Fibroblast of skin of left biceps (primary cell): ENCODE measurements at regions not wholly inside any gene's neighbourhood (a gene's known extent, or its start where the extent isn't known, plus 50 kb on each side); places are given as distances from the start of the nearest gene placed in this dataset.

Experiments
- DNase-seq, 2 experiments: peaks; one replicate each; pipeline ENCODE4 v3.0.0-alpha.2; 2013; ENCODE audit warnings: low read depth in 2 of 2

DNA sequence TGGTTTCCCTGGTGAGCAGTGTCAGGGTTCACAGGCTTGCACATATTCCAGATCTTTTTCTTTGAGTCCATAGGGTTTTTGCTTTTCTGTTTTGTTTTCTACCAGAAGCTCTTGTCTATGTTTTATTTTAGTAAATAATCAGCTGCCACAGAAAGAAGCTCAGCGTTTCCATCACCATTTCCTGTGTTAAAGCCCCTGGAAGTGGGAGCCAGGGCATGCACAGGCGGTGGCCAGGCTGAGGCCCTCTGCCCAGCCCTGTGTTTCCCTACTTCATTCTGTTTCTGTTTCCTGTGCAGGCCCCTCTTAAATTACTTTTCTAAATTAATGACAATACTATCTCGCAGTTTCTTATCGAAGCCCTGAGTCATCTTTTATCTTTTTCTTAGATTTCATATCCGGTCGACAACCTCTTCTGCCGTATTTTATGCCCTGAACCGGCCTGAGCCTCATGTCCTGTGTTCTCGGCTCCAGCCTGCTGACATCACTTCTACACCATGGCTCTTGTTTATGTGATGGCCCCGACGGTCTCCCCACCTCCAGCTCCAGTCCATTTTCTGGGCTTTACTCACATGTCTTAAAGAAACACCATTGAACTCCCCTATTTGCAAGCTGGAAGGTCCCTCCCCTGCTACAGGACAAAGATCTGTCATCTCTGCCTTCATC lies 442.2 kb downstream of the TCERG1L start:
- DNase-seq = no peak

DNA sequence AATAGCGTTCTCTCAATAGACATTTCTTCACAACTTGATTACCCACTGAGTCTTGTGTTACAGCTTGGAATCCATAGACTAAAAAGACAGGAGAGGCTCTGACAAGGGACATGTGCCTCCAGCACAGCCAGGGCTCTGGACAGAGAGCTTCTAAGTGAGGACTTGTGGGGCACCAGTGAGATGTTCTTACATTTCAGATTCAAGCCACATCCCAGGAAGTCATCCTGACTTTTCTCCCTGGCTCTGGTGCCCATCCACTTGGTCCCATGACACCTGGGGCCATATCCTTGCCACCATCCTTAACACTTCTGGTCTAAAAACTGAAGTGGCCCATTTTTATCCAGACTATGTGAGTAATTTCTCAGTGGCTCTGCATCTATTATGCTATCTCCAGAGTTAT lies 440.1 kb downstream of the TCERG1L start:
- no peak for DNase-seq

DNA sequence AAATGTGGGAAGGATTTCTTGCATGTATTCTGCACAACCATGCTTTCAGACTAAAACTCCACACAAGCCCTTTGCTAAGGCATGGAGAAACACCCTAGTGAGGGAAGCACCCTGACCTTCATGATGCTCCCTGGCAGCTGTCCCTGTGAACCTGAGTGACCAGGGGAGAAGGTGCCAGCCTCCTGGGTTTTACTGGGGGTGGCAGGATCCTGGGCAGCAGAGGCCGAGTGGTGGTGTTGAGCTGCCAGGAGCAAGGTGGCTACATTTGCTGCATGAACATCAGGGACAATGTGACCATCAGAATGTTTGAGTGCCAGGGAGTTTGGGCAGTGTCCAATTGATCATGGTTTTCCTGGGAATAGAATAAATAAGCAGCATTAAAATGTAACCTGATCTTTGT lies 437.9 kb downstream of the TCERG1L start:
- no peak for DNase-seq

DNA sequence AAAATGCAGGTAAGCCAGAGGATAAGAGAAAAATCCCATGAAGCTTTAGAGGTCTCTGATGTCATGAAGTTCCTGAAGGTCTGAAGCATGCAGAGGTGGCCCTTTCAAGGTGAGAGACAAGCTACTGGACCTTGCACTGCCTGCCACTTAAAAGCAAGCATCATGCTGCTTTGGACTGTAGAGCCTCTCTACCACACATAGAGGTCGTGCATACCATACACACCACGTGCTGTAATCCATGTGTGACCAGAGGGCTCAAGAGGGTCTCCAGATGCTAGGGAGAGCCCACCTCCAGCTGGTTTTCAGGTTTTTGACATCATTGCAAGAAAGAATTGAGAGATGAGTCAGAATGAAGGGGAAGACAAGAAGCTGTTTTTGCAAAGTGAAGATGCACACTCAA lies 436.4 kb downstream of the TCERG1L start:
- no peak for DNase-seq

DNA sequence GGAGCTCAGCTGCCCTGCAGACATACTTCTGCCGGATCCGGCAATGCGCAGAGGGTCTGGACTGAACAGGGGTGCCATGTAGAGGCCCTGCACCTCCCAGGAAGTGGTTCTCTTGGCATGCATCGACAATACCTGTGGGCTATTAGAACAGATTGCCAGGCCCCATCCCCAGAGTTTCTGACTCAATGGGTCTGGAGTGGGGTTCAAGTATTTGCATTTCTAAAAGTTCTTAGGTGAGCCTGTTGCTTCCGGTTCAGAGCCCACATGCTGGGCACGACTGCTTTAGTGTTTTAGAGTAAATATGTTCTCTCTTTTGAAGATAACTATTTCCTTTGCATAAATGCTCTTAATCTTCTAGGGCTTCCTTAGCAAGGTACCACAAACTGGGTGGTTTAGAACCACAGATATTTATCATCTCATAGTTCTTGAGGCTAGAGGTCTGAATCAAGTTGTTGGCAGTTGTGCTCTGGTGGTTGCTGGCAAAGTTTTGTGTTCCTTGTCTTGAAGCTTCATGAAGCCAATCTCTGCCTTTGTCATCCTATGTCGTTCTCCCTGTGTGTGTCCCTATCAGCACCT lies 435.5 kb downstream of the TCERG1L start:
- DNase-seq = no peak

DNA sequence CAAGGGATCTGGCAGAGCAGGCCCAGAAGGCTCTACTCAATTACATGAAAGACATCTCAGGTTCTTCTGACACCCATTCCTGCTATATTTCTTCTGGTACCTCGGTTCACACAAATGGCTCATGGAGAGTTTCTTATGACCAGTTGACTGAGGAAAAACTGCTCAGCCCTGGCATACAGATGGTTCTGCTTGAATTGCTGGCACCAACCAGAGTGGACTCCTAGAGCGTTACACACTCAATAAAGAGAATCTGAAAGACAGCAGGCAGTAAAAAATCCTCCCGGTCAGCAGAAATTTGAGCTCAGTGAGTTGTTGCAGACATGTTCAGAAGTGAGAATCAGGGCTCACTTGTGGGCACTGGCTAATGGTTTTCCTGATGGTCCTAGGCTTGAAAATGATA lies 434.4 kb downstream of the TCERG1L start:
- no peak for DNase-seq

DNA sequence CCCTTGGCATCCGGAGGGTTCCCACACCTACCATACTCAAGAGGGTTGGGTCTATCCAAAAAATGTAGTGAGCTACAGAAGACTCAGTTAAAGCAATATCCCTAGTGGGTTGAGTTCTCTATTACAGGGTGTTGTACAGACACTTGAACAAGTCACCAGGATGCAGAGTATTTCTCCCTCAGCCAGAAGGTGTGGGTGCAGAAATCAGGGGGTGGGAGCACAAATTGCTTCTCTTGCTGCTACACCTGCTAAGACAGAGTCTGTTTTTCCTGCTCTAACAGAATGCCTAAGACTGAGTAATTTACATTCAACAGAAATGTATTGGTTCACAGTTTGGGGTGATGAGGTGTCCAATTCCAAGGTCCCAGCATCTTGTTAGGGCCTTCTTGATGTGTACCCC lies 433.4 kb downstream of the TCERG1L start:
- no peak for DNase-seq

DNA sequence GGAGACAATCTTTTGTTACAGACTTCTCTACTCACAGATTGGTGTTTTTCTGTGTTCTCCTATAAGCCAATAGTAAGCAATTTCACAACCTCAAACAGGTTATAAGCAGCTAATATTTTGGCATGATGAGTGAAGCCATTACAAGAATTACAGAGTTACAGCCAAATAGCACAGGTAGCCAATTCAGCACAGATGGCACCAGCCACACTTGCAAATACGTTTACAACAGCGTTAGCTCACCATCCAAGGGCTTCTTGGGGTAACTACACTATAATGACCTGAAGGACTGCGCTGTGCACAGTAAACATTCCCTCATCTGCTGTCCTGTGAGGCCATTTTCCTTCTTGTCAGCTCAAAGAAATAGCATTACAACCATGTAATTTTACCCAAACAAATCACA lies 428.6 kb downstream of the TCERG1L start:
- DNase-seq = no peak

DNA sequence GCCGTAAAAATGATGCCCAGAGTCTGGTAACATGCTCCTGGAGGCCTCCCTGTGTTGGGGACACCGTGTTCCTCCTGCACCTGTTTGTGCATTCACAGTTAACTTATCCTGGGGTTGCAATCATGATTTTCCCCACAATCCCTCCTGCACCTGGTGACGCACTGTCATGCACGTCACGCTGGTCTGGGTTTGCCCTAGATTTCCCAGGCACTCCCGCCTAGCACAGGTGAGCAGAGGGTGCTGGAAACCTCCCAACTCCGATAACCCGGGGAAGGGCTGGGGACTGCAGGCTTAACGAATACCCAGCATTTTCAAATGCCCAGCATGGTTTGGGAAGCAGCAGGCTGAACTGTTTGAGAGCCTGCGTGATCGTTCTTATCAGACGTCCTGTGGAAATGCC lies 427.1 kb downstream of the TCERG1L start:
- no peak for DNase-seq

DNA sequence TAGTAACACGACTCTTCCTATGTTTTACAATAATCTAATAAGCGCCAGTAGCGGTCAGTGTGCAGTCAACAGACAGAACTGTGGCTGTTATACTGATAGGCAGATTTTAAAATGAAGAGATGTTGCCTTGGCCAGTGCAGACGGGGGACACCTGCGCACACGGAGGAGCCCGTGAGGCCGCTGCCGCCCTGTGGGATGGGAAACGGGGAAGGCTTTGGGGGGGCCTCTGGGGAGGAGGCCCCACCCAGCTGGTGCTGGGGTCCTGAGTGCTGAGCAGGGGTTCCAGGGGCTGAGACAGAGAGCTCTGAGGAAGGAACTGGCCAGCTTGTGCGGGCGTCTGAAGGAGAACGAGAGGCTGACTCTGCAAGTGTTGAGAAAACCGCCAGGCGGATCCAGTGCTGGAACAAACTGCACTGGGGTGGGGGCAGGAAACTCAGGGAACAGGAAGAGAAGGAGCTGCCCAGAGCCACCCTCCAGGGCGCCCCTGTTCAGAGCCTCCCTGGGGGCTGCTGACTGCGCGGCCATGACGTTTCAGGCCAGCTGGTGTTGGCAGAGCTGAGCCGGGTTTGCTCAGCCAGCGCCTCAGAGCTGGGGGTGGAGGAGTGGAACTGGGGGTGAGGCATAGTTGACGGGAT lies 426.4 kb downstream of the TCERG1L start:
- no peak for DNase-seq

DNA sequence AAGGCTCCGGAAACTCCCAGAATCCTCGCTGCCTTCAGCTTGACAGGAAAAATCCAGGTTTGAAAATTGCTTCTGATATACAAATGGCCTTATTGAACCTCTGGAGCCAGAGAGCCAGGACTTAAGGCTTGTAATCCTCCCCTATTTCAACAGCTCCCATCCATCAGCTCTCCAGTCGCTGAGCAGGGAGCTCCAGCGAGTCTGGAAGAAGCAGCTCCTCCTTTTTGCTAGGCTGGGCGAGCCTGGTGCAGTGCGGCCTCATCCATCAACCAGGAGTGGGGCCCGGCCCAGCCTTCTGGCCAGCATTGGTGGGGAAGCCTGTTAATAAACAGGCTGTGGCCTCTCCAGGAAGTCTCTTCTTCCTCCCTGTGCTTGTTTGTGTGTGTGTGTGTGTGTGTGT lies 424.4 kb downstream of the TCERG1L start:
- no peak for DNase-seq

DNA sequence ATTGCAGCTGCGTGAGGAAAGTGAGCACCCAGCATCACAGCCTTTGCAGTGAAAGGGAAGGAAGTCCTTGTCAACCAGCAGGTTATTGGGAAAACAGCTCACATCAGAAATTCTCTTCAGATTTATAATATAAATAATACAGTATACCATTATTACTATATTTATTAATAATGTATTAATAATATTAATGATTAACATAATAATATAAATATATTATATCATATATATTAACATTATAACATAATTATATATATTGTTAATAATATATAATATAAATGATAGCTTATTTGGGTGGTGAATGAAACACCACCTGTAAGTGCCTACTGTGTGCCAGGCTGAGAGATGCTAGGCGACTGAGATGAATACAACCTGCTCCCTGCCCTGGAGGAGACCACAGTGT lies 423.0 kb downstream of the TCERG1L start:
- DNase-seq = no peak

DNA sequence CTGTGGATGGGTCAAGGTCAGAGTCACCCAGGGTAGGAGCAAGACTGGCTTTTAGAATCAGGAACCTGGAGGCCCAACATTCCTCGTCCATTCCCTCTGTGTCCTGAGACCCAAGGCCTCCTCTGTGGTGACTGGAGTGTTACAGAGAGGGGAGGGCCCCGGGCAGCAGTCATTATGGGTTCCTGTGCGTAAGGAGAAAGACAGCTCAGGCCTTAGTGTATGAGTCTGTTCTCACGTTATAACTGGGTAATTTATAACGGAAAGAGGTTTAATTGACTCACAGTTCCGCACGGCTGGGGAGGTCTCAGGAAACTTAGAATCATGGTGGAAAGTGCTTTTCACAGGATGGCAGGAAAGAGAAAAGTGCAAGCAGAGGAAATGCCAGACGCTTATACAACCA lies 422.3 kb downstream of the TCERG1L start:
- DNase-seq = no peak

DNA sequence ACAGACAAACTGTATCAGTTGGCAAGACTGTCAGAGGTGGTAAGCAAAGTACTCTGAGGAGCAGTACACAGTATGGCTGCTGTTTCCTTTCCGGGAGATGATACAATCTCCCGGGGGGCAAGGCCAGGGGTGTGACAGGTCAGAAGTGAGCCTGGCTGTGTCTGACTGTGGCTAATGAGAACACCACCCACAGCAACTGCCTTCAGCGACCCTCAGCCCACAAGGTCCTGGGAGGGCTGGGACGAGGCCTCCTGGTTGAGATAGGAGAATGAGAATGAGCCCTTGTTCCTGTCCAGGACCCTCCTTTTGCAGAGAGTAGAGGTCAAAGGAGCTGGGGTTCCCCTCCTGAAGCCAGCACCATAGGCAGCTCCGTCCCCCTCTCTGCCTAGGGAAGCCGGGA lies 421.7 kb downstream of the TCERG1L start:
- DNase-seq = no peak

DNA sequence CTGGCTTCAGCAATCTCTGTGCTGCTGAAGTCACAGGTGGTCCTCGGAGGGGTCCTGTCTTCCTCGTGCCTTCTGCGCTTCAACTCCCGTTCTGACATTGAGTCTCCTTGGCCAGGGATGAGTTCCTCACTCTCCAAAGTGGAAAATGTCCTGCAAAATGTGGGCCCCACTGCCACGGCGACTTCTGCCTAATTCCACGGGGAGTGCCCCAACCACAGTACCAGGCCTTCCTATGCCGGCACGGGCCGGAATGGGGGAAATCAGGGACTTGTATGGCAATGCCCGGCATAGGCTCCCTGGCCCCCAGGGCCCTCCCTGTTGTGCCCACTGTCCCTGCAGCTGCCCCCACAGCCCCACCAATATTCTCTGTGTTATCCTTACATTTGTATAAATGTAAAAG lies 420.5 kb downstream of the TCERG1L start:
- DNase-seq = no peak

DNA sequence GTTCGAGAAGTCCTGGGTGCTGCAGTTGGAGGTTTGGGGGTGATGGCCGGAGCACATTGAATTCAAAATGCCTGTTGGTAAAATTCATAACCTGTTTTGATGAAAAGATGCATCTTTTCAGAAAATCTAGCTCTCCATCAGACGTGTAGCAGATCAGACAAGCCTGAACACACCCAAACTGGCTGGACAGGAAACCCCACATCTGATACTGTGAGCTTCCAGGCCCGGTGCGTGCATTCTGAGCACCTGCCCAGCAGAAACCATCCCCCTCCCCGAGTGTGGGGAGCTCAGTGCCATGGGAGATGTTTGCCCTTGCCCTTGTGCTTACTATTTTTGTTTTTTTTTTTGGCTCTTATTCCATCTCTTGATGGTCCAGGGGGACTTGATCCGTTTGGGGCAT lies 417.1 kb downstream of the TCERG1L start:
- DNase-seq = no peak

DNA sequence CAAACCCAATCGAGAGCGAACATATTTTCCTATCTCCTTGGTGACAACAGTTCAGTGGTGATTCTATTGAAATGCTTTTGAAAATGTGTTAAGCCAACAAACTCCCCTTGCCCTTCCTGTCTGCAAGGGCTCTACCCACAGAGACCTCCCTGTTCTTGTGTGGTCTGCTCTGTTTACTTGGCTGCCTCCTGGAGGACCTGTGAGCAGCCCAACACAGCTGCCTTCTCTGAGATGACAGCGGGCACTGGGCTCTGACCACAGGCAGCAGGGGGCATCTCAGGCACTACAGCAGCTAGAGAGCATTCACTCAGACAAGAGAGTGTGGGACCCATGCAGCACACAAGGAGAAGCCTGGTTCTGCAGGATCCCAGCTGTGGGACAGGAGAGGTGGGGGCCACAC lies 416.4 kb downstream of the TCERG1L start:
- DNase-seq = no peak

DNA sequence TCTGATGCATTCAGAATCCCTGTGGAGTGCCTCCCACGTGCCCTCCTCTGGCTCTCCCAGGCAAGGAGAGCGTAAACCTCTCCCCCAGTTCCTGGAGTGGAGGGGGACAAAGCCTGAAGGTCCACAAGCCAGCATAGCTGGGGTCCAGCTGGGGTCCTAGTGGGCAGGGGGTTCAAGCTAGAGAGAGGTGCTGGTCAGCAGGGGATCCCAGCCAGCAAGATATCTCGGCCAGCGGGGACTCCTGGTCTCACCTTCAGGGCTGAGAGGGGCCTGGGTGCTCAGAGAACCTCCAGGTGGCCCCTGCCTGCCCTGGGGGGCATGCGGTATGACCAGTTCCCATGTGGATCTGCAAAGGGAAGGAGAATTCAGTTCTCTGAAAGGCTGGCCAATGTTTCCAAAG lies 413.7 kb downstream of the TCERG1L start:
- DNase-seq = no peak

DNA sequence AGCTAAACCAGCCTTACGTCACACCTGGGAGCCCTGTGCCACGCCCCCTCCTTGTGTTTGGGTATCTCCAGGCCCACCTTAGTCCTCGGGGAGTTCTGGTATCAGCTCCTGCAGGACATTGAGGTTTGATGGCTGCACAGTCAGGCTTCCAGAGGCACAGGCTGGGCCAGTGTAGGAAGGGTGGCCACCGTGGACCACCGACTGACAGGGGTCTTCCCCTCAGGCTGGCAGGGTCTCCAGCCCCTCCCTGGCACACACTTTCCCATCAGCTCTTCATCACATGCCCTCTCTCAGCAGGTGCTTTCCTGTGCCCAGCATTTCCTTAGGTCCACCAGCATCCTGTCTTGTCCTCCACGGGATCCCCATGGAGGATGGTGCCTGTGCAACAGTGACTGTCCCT lies 413.1 kb downstream of the TCERG1L start:
- DNase-seq = no peak

DNA sequence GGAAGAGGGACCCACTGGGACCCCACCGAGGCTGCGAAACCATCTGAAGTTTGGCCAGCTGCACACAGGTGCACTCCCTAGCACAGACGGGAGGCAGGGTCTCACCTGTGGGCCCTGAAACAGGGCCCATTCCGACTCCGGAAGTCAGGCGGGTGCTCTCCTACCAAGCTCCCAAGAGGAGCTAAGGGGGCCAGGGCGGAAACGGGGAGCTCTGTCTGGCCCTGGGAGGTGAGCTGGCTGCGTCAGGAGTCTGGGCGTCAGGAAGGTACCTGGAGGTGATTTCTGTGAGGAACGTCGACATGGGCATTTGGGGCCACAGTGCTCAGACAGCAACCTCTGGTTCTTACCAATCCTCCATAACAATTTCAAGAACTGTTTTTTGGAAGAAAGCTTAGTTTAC lies 411.7 kb downstream of the TCERG1L start:
- DNase-seq = no peak

DNA sequence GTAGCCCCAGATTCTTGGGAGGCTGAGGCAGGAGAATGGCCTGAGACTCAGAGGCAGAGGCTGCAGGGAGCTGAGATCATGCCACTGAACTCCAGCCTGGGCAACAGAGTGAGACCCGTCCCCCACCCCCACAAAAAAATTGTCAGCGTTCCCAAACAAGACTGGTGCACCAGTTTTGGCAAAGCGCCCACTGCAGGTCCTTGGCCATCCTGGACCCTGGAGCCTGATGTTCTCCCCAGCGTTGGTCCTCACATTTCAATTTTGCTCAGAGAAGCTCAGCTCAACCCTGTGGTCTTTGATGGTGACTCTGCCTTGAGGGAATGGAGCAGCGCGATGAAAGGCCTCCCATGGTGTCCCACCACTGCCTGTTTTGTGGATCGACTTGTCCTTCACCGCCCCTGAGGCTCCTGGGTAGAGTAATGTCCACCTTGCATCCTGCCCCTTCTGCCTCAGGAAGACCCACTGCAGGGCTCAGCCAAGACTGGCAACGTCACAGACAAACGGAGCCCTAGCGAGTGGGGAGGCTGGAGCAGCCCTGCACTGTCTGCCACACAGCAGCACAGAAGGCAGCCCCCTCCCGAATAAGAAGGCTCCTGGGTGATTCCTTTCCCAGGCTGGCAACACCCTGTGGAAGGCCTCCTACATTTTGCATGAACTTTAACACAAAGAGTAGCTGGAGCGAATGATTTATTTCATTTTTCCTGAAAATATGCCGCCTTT lies 410.9 kb downstream of the TCERG1L start:
- no peak for DNase-seq

DNA sequence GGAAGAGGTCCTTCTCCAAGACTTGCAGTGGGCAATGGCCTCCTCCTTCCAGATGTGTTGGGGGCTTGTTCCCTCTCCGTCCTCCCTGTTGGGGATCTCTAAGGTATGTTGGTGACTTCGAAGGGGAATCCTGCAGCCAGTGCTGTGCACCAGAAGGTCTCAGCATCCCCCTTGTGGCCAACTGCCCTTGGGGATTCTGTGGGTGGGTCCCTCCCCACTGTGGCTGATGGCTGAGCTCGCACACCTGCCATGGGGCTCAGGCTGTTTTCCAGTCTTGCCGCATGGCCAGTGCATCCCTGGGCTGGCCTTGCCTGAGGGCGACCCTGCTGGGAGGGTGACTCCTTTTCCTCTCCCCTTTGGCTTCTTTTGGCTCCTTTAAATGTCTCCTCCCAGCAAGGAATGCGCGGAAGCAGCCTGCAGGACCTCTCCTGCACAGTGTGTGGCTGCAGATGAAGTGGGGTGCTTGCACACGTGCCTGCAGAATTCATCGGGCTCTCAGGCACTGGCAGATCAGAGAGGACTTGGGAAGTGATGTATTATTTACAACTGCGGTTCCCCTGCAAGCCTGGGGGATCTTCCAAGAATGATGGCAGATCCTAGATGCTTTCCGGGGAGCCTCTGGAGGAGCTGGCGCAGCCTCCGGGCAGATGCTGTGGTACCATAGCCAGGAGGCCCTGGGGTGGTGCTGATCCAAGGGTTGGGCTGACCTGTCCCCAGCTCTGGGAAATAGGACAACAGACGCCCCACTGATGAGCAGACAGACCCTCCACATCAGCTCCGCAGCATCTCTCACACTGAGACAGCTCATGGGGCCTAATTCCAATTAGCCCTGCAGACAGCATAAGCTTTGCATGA lies 410.0 kb downstream of the TCERG1L start:
- no peak for DNase-seq
